ENCODE measurements at regions not wholly inside any gene's neighbourhood (a gene's known extent, or its start where the extent isn't known, plus 50 kb on each side); places are given as distances from the start of the nearest gene placed in this dataset.

- H3K9me3 Mint-ChIP-seq, result peaks cover 63% of the 10 kb centered on the region
- no peak overlapping the region for H3K4me3 Mint-ChIP-seq
- TF ChIP-seq CTCF (IDR thresholded peaks at IDR 0.05), result no peak
- no peak for DNase-seq
- peaks cover 3% of the 10 kb centered on the region for H3K27me3 Mint-ChIP-seq (ENCODE audit: low read depth, poor library complexity)
- H3K4me1 Mint-ChIP-seq, result no peaks in the 10 kb centered on the region
- no peaks in the 10 kb centered on the region for H3K36me3 Mint-ChIP-seq (ENCODE audit: low read depth)
- no peak overlapping the region for H3K27ac Mint-ChIP-seq
Observed at GRCh38 chr2:88834376-88834775, 142.9 kb downstream of the RPIA start.

GRCh38 chr2:88834866-88835265, 143.4 kb downstream of the RPIA start:
- DNase-seq, result no peak
- H3K4me1 Mint-ChIP-seq, result no peaks in the 10 kb centered on the region
- peaks cover 2% of the 10 kb centered on the region for H3K27me3 Mint-ChIP-seq (ENCODE audit: low read depth, poor library complexity)
- H3K36me3 Mint-ChIP-seq (ENCODE audit: low read depth), result no peaks in the 10 kb centered on the region
- peaks cover 63% of the 10 kb centered on the region for H3K9me3 Mint-ChIP-seq
- no peak overlapping the region for H3K4me3 Mint-ChIP-seq
- TF ChIP-seq CTCF (IDR thresholded peaks at IDR 0.05), result no peak
- no peak overlapping the region for H3K27ac Mint-ChIP-seq

GRCh38 chr2:88835726-88836125, 144.3 kb downstream of the RPIA start:
- Mint-ChIP-seq H3K9me3 (peaks cover 62% of the 10 kb centered on the region), H3K27ac (no peak overlapping the region), H3K4me1 (no peaks in the 10 kb centered on the region), H3K36me3 (ENCODE audit: low read depth) (no peaks in the 10 kb centered on the region), H3K4me3 (no peak overlapping the region), H3K27me3 (ENCODE audit: low read depth, poor library complexity) (peaks cover 2% of the 10 kb centered on the region)
- DNase-seq, result no peak
- TF ChIP-seq CTCF (IDR thresholded peaks at IDR 0.05), result no peak

GRCh38 chr2:88836351-88836750, 144.9 kb downstream of the RPIA start:
- H3K9me3 Mint-ChIP-seq, result peaks cover 64% of the 10 kb centered on the region
- H3K27ac Mint-ChIP-seq, result no peak overlapping the region
- TF ChIP-seq CTCF (IDR thresholded peaks at IDR 0.05), result no peak
- DNase-seq, result no peak
- H3K4me1 Mint-ChIP-seq, result no peaks in the 10 kb centered on the region
- H3K4me3 Mint-ChIP-seq, result no peak overlapping the region
- peaks cover 2% of the 10 kb centered on the region for H3K27me3 Mint-ChIP-seq (ENCODE audit: low read depth, poor library complexity)
- no peaks in the 10 kb centered on the region for H3K36me3 Mint-ChIP-seq (ENCODE audit: low read depth)

- TF ChIP-seq CTCF (IDR thresholded peaks at IDR 0.05), result no peak
- no peaks in the 10 kb centered on the region for H3K36me3 Mint-ChIP-seq (ENCODE audit: low read depth)
Observed at GRCh38 chr2:88837511-88838160, 146.2 kb downstream of the RPIA start.

GRCh38 chr2:88838165-88838635, 146.7 kb downstream of the RPIA start:
- Mint-ChIP-seq H3K4me3 (no peak overlapping the region), H3K4me1 (no peaks in the 10 kb centered on the region), H3K27me3 (ENCODE audit: low read depth, poor library complexity) (no peaks in the 10 kb centered on the region), H3K27ac (no peak overlapping the region), H3K9me3 (peaks cover 65% of the 10 kb centered on the region), H3K36me3 (ENCODE audit: low read depth) (no peaks in the 10 kb centered on the region)
- no peak for DNase-seq
- TF ChIP-seq CTCF (IDR thresholded peaks at IDR 0.05), result no peak

More at GRCh38 chr2:88837511-88838160, 146.2 kb downstream of the RPIA start:
- no peak overlapping the region for H3K4me3 Mint-ChIP-seq
- no peak overlapping the region for H3K27ac Mint-ChIP-seq
- peaks cover under 1% of the 10 kb centered on the region for H3K27me3 Mint-ChIP-seq (ENCODE audit: low read depth, poor library complexity)
- peaks cover 65% of the 10 kb centered on the region for H3K9me3 Mint-ChIP-seq
- DNase-seq, result no peak
- H3K4me1 Mint-ChIP-seq, result no peaks in the 10 kb centered on the region
